ENCODE measurements at regions not wholly inside any gene's neighbourhood (a gene's known extent, or its start where the extent isn't known, plus 50 kb on each side); places are given as distances from the start of the nearest gene placed in this dataset.

GRCh38 chr6:44650947-44651346 is 263.4 kb downstream of the CDC5L start:
- H3K4me3 ChIP-seq (ENCODE audit: low read depth, low read length) = no peak overlapping the region
- no peak overlapping the region for H2AFZ ChIP-seq
- no peak overlapping the region for H3K9ac ChIP-seq
- no peak overlapping the region for H3K27ac ChIP-seq
- no peak overlapping the region for H3K4me2 ChIP-seq (ENCODE audit: low read length)
- H3K9me3 ChIP-seq (ENCODE audit: control insufficient read depth, low read length) = no peaks in the 10 kb centered on the region
- peaks cover 2% of the 10 kb centered on the region for H3K4me1 ChIP-seq
- H3K36me3 ChIP-seq (ENCODE audit: control insufficient read depth, insufficient read depth, low read length) = no peaks in the 10 kb centered on the region
- H3K79me2 ChIP-seq = no peaks in the 10 kb centered on the region
- no peaks in the 10 kb centered on the region for H3K27me3 ChIP-seq (ENCODE audit: control insufficient read depth, insufficient read depth, low read length)
- no peak for TF ChIP-seq CTCF (IDR thresholded peaks at IDR 0.05)

GRCh38 chr6:44651604-44652003 is 264.1 kb downstream of the CDC5L start:
- H3K9me3 ChIP-seq (ENCODE audit: control insufficient read depth, low read length) = no peaks in the 10 kb centered on the region
- no peak overlapping the region for H3K4me2 ChIP-seq (ENCODE audit: low read length)
- no peaks in the 10 kb centered on the region for H3K79me2 ChIP-seq
- H3K27me3 ChIP-seq (ENCODE audit: control insufficient read depth, insufficient read depth, low read length) = no peaks in the 10 kb centered on the region
- H3K9ac ChIP-seq = no peak overlapping the region
- no peak overlapping the region for H3K27ac ChIP-seq
- no peak overlapping the region for H2AFZ ChIP-seq
- no peak overlapping the region for H3K4me3 ChIP-seq (ENCODE audit: low read depth, low read length)
- no peaks in the 10 kb centered on the region for H3K36me3 ChIP-seq (ENCODE audit: control insufficient read depth, insufficient read depth, low read length)
- H3K4me1 ChIP-seq = peaks cover 2% of the 10 kb centered on the region
- no peak for TF ChIP-seq CTCF (IDR thresholded peaks at IDR 0.05)

- Histone ChIP-seq H3K4me1 (peaks cover 2% of the 10 kb centered on the region), H3K4me3 (ENCODE audit: low read depth, low read length) (no peak overlapping the region), H3K9me3 (ENCODE audit: control insufficient read depth, low read length) (no peaks in the 10 kb centered on the region), H3K36me3 (ENCODE audit: control insufficient read depth, insufficient read depth, low read length) (no peaks in the 10 kb centered on the region), H3K27ac (no peak overlapping the region), H2AFZ (no peak overlapping the region), H3K27me3 (ENCODE audit: control insufficient read depth, insufficient read depth, low read length) (no peaks in the 10 kb centered on the region), H3K4me2 (ENCODE audit: low read length) (no peak overlapping the region), H3K79me2 (no peaks in the 10 kb centered on the region), H3K9ac (no peak overlapping the region)
- no peak for TF ChIP-seq CTCF (IDR thresholded peaks at IDR 0.05)
Measured at GRCh38 chr6:44652547-44652946, 265.0 kb downstream of the CDC5L start.

GRCh38 chr6:44653091-44653490 is 265.6 kb downstream of the CDC5L start:
- Histone ChIP-seq H3K79me2 (no peaks in the 10 kb centered on the region), H3K4me3 (ENCODE audit: low read depth, low read length) (no peak overlapping the region), H3K27ac (no peak overlapping the region), H2AFZ (no peak overlapping the region), H3K36me3 (ENCODE audit: control insufficient read depth, insufficient read depth, low read length) (no peaks in the 10 kb centered on the region), H3K9ac (no peak overlapping the region), H3K9me3 (ENCODE audit: control insufficient read depth, low read length) (no peaks in the 10 kb centered on the region), H3K4me2 (ENCODE audit: low read length) (no peak overlapping the region), H3K4me1 (peaks cover 2% of the 10 kb centered on the region), H3K27me3 (ENCODE audit: control insufficient read depth, insufficient read depth, low read length) (no peaks in the 10 kb centered on the region)
- no peak for TF ChIP-seq CTCF (IDR thresholded peaks at IDR 0.05)

- no peak overlapping the region for H3K4me3 ChIP-seq (ENCODE audit: low read depth, low read length)
- H3K9me3 ChIP-seq (ENCODE audit: control insufficient read depth, low read length) = no peaks in the 10 kb centered on the region
- H3K27me3 ChIP-seq (ENCODE audit: control insufficient read depth, insufficient read depth, low read length) = no peaks in the 10 kb centered on the region
- H3K79me2 ChIP-seq = no peaks in the 10 kb centered on the region
- TF ChIP-seq CTCF (IDR thresholded peaks at IDR 0.05) = no peak
- no peak overlapping the region for H3K27ac ChIP-seq
- H3K4me2 ChIP-seq (ENCODE audit: low read length) = no peak overlapping the region
- no peak overlapping the region for H2AFZ ChIP-seq
- H3K9ac ChIP-seq = no peak overlapping the region
- H3K4me1 ChIP-seq = peaks cover 2% of the 10 kb centered on the region
- H3K36me3 ChIP-seq (ENCODE audit: control insufficient read depth, insufficient read depth, low read length) = no peaks in the 10 kb centered on the region
Measured at GRCh38 chr6:44653761-44654218, 266.3 kb downstream of the CDC5L start.
